ACHN (cell line): ENCODE measurements at regions not wholly inside any gene's neighbourhood (a gene's known extent, or its start where the extent isn't known, plus 50 kb on each side); places are given as distances from the start of the nearest gene placed in this dataset.

Source experiments
- DNase-seq: peaks from one replicate; pipeline ENCODE4 v3.0.0-alpha.2; 2015
- in situ Hi-C: cut with HindIII; loops from 2 replicates; pipeline ENCODE4 v1.10.0; 2017; ENCODE audit warnings: low sequenced_read_pairs, low pct_ligation_motif_present, low pct_unique_long_range_greater_than_20kb

DNA sequence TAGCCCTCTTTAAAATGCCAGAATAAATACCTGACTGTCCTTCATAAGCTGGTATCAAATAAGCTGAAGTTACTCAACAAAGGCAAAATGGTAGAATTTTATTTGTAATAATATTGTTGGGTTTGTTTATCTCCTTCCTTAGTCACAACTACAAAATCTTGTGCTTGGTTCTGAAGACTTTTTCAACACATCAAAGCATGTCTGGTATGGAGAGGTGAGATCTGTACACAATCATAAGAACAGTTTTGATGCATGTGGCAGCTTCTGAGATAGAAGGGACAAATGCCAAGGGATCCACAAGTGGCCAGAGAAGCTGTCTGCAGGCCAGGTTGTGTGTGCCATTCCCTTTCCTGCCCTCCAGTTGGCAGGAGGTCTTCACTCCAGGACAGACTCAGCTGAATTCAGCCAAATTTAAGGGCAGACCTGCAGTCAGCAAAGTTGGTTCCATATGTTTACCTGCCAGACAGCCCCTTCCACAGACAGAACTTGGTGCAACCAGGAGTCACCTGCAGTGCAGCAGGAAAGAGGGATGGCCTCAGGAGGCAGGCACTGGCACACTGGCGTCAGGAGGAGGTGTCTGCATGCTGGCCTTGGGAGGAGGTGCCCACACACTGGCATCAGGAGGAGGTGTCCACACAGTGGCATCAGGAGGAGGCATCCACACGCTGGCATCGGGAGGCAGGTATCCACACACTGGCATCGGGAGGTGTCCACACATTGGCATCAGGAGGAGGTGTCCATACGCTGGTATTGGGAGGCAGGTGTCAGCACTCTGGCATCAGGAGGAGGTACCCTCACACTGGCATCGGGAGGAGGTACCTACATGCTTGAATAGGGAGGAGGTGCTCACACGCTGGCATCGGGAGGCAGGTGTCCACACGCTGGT lies 93.1 kb upstream of the IKZF1 start:
- in situ Hi-C loops: no loop called here
- DNase-seq: no peak

DNA sequence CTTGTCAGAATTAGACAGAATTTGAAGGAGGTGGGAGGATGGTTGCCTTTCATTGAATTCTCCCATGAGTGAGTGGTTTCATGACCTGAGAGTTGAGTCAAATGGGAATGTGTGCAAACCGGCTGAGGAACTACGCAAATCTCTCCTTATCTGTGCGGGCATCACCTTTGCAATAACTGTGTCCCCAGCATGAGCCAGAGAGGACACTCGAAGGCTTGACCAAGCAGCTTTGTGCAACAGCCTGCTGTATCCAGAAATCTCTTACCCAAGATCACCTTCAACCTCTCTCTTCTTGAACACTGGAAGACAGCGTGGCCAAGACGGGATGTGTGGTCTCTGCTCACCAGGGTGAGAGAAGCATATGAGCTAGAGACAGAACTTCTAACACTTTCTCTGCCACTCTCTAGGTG lies 93.8 kb upstream of the IKZF1 start:
- DNase-seq: no peak
- in situ Hi-C loops: no loop called here

DNA sequence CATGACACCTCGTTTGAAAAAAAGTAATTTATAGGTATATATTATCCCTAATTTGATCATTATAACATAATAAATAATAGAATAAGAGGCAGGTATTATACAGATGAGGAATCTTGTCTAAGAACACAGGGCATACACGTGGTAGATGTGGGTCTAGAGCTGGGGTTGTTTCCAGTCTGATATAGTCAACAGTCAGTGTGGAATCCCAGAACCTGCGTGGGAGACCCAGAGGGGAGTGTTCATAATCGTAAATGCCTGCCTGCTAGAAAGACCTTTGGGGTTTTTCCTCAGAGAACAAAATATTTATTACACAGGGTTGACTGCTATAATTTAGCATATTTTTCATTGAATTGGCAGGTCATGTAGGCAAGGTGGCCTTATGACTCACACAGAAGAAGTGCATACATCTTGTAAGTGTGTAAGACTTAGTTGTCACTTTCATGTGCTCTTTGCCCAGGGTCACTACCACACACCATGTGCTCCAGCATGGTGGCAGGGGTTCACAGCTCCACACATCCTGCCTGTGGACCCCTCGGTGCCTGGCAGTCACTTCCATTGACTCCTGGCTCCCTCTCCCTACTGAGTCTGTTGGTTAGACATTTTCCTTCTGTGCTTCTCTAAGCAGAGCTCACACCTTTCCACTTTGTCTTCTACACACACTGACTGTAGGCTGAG lies 94.9 kb upstream of the IKZF1 start:
- no peak for DNase-seq
- in situ Hi-C loops: no loop called here

DNA sequence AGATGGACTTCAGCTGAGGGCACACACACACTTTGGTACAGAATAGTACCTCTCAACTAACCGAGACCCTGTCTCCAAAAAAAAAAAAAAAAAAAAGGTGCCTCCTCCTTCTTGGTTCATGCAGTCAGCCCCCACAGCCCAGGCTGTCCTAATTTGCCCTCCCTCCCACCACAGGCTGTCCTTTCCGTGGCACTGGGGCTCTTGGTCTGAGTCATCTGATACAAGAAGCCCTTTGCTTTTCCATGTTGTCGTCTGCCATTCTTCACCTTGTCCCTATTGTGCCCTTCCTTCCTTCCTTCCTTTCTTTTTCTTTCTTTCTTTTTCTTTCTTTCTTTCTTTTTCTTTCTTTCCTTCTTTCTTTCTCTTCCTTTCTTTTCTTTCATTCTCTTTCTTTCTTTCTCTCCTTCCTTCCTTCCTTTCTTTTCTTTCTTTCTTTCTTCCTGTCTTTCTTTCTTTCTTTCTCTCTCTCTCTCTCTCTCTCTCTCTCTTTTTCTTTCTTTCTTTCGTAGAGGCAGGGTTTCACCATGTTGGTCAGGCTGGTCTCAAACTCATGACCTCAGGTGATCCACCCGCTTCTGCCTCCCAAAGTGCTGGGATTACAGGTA lies 96.0 kb upstream of the IKZF1 start:
- in situ Hi-C loops: no loop called here
- DNase-seq: no peak

DNA sequence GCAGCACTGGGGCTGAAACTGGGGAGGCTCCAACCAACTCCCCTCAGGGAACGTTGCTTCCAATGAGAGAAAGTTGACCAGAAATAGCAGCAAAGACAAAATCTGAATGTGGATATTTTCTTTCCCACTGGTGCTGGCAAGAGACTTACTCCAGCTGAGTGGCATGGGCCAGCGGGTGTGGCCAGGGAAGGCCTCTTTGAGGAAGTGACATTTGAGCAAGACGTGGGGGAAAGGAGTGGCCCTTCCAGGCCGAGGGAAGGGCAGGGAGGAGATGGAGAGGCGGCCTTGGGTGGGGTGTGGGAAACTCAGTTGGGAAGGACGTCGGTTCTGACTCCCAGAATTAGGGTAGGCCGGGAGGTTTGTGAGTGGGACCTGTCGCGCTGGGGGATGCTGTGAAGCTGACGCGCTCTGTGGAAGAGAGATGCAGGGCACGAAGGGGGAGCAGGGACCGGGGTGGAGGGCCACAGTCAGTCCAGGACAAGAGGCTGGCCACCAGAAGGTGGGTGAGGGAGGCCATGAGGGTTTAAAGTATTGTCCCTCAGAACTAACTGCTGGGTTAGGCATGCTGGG lies 96.7 kb upstream of the IKZF1 start:
- DNase-seq: no peak
- in situ Hi-C loops: no loop called here

DNA sequence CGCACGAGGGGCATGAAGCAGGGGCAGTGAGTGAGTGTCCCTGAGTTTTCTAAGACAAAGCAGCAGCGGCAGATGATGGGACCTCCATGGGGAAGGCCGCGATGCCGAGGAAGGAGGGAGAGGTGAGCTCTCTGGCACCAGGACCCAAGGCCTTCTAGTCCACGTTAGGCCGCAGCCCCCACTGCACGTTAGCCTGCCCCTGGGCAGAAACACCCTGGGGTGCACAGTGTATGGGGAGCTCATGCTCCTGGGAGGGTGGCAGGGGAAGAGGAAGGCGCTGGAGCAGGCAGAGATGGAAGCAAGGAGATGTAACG lies 97.3 kb upstream of the IKZF1 start:
- in situ Hi-C loops: no loop called here
- DNase-seq: no peak

DNA sequence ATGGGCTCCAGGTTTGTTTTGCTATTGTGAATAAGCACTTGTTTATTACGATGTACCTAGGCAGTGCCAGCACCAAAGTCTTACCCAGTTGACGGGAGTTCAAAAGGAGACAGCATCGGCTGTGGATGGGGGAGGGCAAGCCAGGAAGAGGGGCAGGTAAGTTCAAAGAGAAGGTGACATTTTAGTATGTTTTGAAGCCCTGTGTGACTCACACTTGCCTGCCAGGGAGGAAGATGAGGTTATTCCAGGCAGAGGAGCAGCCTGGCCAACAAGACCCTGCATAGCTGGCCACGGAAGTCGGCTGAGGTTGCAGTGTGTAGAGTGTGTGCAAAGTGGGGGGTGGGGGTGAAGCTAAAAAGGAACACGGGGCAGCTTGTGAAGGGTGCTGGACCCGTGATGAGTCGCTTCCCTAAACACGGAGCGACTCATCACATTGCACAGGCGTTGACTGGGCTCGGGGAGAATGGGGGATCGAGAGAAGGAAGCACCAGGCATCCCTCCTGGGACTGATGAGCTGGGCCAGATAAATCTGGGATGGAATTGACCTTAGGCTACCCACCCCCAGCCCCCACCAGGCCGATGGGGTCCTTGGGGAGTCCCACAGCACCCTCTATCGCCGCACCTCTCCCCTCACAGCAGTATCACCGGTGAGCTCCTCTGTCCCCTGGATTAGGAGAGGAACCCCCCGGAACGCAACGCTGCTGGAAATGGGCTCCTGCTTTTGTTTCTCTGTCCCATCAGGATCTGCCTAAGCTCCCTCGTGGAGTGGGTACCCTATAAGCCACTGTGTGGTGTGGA lies 97.9 kb upstream of the IKZF1 start:
- no peak for DNase-seq
- in situ Hi-C loops: no loop called here

DNA sequence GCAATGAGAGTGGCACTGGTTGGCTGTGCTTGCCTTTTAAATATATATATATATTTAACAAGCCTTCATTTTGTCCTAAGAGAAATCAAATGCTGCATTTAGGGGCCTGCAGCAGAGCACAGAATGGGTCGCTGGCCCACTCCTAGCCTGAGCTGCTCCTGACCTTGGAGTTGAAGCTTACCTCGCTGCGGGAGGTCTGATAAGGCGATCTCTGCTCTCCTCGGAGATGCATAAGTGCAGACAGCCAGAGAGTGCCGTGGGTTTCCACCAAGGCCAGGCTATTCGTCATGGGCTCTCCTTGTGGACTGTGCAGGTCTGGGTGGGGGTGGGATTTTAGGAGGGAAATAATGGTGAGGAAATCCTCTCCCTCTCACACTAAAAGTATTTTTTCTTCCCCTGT lies 99.5 kb upstream of the IKZF1 start:
- in situ Hi-C loops: no loop called here
- no peak for DNase-seq

DNA sequence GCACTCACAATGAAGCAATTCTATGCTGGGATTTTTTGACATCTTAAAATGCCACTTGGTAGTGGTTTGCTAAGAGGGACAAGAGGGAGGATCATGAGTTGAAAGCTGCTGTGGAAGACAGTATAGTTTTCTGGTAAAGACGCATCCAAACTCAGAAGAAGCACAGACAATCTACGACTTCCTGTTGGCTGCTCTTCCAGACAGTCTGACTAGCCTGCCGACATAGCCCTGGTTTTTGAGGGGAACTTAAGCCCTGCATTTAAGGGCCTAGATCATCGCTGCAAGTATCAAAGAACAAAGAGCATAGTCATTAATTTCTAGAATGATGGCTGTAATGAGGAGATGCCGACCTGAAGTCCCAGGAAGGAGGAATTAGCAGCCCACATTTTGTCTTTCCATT lies 99.9 kb upstream of the IKZF1 start:
- in situ Hi-C loops: no loop called here

DNA sequence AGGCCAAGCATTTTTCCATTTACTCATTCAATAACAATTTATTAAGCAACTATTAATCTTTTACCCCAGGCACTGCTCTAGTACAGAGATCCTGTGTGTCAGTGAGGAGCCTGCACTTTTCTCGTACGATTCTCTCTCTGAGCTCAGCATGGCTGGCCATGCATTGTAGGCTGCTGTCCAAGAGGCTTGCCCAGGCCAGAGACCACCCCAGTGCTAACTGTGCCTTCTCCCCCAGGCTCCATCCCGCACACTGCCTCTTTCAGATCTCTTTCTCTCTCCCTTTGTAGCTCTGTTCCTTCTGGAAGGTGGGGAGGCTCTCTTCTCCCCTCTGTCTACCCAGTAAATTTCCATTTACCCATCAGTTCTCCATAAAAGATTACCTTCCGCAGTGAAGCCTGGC lies 101.0 kb upstream of the IKZF1 start:
- in situ Hi-C loops: no loop called here

More for the DNA sequence above, 99.9 kb upstream of the IKZF1 start:
- no peak for DNase-seq

DNA sequence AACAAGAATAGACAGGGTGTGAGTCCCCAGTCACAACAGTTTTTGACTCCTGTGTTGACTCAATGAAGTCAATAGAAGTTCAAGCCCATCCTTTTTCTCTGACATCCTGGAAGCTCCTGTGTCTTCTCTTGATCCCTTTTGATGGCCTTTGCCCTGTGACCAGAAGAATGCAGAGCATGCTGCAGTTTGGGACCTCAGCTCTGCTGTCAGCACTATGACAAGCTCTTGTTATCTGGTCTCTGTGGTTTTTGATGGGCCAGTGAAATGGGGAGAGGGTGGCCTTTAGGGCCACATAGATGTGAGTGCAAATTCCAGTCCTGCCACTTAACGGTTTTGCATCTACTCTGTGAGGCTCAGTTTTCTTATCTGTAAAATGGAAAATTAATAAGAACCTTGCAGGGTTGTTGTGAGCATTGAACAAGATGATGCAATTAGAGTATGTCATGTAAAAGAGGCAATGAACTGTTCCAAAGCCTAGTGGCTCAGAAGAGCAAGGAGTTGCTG lies 102.4 kb upstream of the IKZF1 start:
- no peak for DNase-seq
- in situ Hi-C loops: no loop called here

More for the DNA sequence above, 101.0 kb upstream of the IKZF1 start:
- no peak for DNase-seq

DNA sequence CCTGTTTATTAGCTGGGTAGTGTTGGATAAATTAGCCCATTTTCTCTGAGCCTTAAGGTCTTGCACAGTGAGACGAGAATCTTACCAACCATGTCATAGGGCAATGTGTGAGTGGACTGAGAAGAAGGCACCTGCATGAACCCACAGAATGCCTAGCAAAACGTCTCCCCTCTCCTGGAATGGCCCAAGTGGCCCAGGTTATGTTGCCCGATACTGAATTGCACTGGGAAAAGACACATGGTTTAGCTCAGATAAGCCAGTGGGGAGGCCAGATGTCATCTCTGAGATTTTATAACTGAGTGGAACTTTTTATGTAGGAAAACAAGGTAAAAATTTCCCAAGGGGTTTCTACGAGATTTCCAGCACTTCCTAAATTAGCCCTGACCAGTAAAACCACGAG lies 104.7 kb upstream of the IKZF1 start:
- in situ Hi-C loops: no loop called here
- no peak for DNase-seq

DNA sequence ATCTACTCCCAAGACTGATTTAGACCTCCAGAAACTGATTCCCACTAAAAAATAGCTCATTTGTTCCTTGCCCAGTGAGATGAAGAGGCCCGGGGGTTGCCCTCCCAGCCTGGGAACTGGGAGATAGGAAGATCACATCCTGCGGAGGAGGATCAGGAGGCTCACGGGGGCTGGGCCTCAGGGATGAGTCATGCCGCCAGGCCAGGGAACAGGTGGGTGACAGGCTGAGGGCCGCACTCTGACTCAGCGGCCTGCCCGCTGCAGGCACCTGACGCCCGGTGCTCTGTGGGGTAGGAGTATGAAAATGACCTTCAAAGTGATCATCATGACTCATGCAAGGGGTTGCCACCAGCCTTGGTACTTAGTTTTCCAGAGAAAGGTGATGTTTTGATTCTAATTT lies 104.5 kb upstream of the ZPBP start:
- DNase-seq: peak; percentile 14
- in situ Hi-C loops: no loop called here

DNA sequence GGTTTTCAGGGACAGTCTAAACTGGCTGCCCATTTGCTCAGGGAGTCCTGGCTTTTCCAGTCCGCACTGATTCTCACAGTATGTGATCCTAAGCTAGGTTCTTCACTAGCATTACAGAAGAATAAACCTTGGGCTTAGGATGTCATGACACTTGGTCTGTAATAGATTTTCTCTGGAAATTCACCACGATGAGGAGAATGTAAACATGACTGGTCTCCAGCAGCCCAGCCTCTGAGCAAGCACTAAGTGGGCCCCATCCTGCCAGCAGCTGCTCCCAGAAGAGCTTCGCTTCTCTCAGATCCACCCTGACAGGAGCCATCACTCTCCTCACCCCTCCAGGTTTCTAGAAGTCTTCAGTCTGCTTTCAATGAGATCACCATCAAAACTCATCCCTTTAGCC lies 103.7 kb upstream of the ZPBP start:
- DNase-seq: no peak
- in situ Hi-C loops: no loop called here

DNA sequence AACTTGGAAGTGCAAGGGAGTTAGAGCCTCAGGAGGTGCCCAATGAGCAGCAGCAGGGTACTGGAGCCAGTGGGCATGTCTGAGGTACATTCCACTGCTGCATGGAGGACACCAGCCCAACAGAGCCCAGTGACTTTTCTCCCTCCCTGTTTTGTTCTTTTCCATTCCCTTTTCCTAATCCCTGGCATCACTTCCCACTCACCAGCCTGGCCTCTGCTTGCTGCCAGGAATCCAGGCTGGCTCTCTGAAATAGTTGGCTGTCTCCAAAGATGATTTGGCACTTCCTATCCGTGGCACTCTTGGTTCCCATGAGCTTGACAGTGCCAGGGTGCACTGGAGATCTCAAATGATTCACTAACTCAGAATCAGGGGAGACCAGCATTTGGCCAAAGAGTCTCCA lies 97.7 kb upstream of the ZPBP start:
- in situ Hi-C loops: no loop called here
- DNase-seq: no peak

DNA sequence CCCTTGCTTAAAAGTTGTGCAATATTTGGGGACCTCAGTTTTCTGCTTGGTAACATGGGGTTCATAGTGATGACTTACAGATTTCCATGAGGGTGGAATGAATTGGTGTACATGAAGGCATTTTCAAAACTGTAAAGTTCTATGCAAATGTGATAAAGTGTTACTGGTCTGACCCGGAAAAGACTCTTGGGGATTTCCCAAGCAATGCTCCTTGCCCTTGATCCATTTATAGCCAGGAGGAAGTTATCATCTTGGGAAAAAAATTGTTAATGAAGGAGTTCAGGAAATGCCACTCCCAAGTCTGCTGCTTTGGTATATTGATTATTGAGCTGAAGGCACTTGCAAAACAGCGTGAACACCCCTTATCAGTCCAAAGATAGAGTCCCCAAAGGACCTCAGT lies 96.3 kb upstream of the ZPBP start:
- in situ Hi-C loops: no loop called here
- DNase-seq: no peak

DNA sequence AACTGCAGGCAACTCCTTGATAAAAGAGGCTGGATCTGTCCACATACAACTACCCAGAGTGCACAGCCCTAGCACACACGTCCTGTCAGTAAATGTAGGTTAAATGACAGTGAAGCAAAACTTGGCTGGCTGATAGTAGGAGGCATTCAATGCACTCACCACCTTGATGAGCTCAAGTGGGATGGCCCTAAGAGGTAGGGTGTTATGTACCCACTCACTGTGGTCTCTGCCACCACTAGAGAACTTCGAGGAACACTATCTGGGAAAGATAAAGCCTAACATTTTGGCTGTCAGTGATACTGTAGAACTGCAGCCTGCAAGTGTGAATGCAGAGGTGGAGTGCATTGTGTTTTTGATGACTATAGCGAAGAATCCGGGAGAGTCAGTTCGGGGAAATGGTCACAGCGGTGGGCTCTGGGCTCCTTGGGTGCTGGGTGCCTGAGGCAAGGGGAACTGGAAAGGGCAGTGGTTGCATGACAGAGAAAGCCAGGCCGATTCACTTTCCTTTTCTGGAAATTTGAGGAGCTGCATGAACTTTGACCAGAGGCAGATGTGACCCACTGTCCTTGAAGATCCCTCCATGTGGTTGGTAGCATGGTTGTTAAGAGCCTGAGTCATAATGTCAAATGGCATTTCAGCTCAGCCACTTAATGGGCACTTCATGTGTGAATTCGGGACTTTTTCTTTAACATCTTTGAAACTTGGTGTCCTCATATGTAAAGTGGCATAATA lies 93.1 kb upstream of the ZPBP start:
- no peak for DNase-seq
- in situ Hi-C loops: no loop called here

DNA sequence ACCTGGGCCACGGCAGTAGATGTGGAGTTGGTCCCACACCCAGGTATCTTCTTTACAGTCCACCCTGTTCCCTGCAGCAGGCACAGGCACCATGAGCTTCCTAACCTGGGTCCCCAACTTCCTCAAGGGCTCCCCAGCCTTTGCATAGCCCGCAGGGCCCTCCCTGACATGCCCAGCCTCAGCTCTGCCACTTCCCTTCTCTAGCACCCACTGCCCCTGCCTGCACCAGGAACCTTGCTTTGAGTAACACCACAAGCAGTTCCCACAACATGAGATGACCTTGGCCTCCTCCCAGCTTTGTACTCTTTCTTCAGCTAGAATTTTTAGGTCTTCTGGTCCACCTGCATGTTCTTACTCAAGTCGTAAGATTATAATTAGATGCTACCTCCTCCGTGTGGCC lies 92.2 kb upstream of the ZPBP start:
- in situ Hi-C loops: no loop called here
- DNase-seq: no peak
